Coronary artery (tissue), 2 donors: ENCODE measurements at regions not wholly inside any gene's neighbourhood (a gene's known extent, or its start where the extent isn't known, plus 50 kb on each side); places are given as distances from the start of the nearest gene placed in this dataset.

Source experiments
- DNase-seq: peaks from one replicate; pipeline ENCODE4 v3.0.0-alpha.2; 2017; ENCODE audit warnings: low spot score
- H3K27ac ChIP-seq, 2 donors: fragments of 200-600 bp; sonication (generic); one replicate each; pipeline ENCODE4 v1.5.1; 2016 to 2019
- H3K4me3 ChIP-seq: fragments of 200-600 bp; sonication (generic); 2 replicates; pipeline ENCODE4 v1.5.1; 2016; ENCODE audit warnings: mild to moderate bottlenecking, moderate library complexity
- TF ChIP-seq, protein P1 (sequence below): fragments of 200-600 bp; sonication (generic); IDR thresholded peaks from one replicate; pipeline ENCODE4 v1.5.1; 2019; ENCODE audit warnings: antibody characterized with exemption

DNA sequence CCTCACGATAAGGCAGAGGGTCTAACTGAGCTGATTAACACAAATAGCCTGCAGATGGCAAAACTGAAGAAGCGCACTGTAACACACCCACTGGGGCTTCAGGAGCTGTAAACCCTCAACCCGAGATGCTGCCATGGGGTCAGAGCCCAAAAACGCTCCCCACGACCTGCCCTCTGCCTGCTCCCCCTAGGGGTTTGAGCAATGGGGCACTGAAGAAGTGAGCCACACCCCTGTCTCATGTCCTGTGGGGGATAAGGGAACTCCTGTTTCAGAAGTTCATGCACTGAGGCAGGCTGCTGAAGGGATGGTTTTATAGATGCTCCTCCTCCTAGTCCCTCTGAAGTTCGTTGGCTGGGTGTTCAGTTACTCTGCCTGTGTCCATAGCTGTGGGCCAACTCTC is 105.9 kb upstream of the CELF4 start:
- Histone ChIP-seq H3K27ac (no peak overlapping the region), H3K4me3 (no peak overlapping the region)
- TF ChIP-seq, protein P1, sequence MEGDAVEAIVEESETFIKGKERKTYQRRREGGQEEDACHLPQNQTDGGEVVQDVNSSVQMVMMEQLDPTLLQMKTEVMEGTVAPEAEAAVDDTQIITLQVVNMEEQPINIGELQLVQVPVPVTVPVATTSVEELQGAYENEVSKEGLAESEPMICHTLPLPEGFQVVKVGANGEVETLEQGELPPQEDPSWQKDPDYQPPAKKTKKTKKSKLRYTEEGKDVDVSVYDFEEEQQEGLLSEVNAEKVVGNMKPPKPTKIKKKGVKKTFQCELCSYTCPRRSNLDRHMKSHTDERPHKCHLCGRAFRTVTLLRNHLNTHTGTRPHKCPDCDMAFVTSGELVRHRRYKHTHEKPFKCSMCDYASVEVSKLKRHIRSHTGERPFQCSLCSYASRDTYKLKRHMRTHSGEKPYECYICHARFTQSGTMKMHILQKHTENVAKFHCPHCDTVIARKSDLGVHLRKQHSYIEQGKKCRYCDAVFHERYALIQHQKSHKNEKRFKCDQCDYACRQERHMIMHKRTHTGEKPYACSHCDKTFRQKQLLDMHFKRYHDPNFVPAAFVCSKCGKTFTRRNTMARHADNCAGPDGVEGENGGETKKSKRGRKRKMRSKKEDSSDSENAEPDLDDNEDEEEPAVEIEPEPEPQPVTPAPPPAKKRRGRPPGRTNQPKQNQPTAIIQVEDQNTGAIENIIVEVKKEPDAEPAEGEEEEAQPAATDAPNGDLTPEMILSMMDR, result no peak
- DNase-seq, result no peak

- TF ChIP-seq, protein P1, result no peak
- no peak for DNase-seq
- no peak overlapping the region for H3K27ac ChIP-seq
- no peak overlapping the region for H3K4me3 ChIP-seq
These were observed 105.5 kb upstream of the CELF4 start for GRCh38 chr18:37671119-37671518.

GRCh38 chr18:37669991-37670534 is 104.5 kb upstream of the CELF4 start:
- no peak overlapping the region for H3K4me3 ChIP-seq
- H3K27ac ChIP-seq, result no peak overlapping the region
- no peak for DNase-seq

GRCh38 chr18:37668971-37669747 is 103.6 kb upstream of the CELF4 start:
- no peak for DNase-seq
- no peak overlapping the region for H3K27ac ChIP-seq
- H3K4me3 ChIP-seq, result no peak overlapping the region
- TF ChIP-seq, protein P1, result no peak

More at GRCh38 chr18:37669991-37670534, 104.5 kb upstream of the CELF4 start:
- TF ChIP-seq, protein P1, result no peak

- Histone ChIP-seq H3K4me3 (no peak overlapping the region), H3K27ac (no peak overlapping the region)
- no peak for DNase-seq
- TF ChIP-seq, protein P1, result no peak
These were observed 102.2 kb upstream of the CELF4 start for GRCh38 chr18:37667836-37668235.

DNA sequence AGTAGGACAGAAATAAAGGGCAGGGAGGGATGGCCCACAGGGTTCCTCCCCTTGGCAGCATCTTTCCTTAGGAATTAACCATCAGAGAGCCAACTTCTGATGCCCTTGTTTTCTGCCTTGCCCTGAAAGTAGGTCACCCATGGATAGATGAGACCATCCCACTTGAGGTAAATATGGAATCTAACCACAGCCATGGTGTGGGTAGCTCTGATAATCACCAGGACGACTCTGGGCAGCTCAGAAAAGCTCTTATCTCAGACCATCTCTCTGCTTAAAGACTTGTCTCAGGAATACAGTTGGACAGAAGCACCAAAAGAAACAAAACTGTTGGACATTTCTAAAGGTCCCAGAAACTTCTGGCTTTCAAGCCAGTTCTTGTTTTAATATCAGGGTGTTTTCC is 101.4 kb upstream of the CELF4 start:
- no peak for DNase-seq
- no peak overlapping the region for H3K27ac ChIP-seq
- TF ChIP-seq, protein P1, result no peak
- no peak overlapping the region for H3K4me3 ChIP-seq

DNA sequence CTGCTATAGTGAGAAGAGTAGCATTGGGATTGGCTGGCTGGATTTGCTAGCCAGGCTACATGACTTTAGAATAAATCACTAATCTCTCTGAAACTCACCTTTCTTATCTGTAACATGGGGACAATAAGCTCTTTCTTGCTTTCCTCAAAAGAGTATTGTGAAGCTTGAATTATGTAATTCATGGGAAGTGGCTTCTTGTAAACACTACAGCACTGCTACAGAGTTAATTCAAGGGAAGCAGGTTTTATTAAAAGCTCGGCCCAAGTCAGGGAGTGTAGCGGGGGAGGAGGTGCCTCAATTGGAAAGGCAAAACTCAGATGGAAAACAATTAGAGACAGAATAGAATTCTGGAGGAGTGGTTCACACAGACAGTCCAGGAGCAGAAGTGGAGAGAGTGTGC is 100.9 kb upstream of the CELF4 start:
- TF ChIP-seq, protein P1, result no peak
- no peak overlapping the region for H3K4me3 ChIP-seq
- DNase-seq, result no peak
- no peak overlapping the region for H3K27ac ChIP-seq
